ENCODE measurements at regions not wholly inside any gene's neighbourhood (a gene's known extent, or its start where the extent isn't known, plus 50 kb on each side); places are given as distances from the start of the nearest gene placed in this dataset.

DNA sequence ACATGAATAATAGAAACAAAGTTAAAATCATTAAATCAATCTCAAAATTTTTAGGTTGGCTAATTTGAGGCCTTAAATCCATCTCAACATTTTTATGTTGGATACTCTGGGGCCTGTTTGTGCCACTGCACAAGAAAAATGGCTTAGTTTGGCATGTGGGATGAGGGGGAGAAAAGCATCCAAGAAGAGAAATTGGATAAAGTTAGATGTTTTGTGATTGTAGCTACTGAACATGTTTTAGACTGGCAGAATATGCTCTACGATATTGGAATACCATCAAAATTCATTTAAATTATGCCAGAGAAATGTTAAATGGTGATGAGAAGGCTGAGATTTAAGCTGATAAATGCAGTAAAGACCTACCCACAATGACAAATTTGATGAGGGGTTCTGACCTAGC lies 376.9 kb downstream of the CXXC4 start:
- TF ChIP-seq POLR2A (IDR thresholded peaks at IDR 0.05; ENCODE audit: low read depth, low read length) (no peak), POLR2AphosphoS5 (IDR thresholded peaks at IDR 0.05; ENCODE audit: low read depth, low read length) (no peak), TAF1 (IDR thresholded peaks at IDR 0.05; ENCODE audit: borderline replicate concordance, low read depth, low read length) (no peak)

Data from GM12892 (cell line).